NCI-H1436 treated with DMSO at 0.1 percent for 48 hours (cell line): ENCODE measurements at regions not wholly inside any gene's neighbourhood (a gene's known extent, or its start where the extent isn't known, plus 50 kb on each side); places are given as distances from the start of the nearest gene placed in this dataset.

Experiments
- DNase-seq: peaks from one replicate; lab custom pipeline; 2025; lab: John Stamatoyannopoulos, UW

GRCh38 chr5:3022665-3023064 is 271.2 kb upstream of the IRX2 start:
- no peak for DNase-seq

- no peak for DNase-seq
Measured at GRCh38 chr5:3020426-3020825, 268.9 kb upstream of the IRX2 start.

- no peak for DNase-seq
Measured at GRCh38 chr5:3019045-3019444, 267.6 kb upstream of the IRX2 start.

- no peak for DNase-seq
Measured at GRCh38 chr5:3011764-3012017, 260.2 kb upstream of the IRX2 start.

- no peak for DNase-seq
Measured at GRCh38 chr5:3010953-3011763, 259.7 kb upstream of the IRX2 start.

- no peak for DNase-seq
Measured at GRCh38 chr5:3010301-3010952, 258.9 kb upstream of the IRX2 start.

- no peak for DNase-seq
Measured at GRCh38 chr5:3009605-3010004, 258.1 kb upstream of the IRX2 start.

- no peak for DNase-seq
Measured at GRCh38 chr5:3007577-3007976, 256.1 kb upstream of the IRX2 start.

GRCh38 chr5:3006961-3007551 is 255.6 kb upstream of the IRX2 start:
- DNase-seq = no peak

- DNase-seq = no peak
Measured at GRCh38 chr5:3006526-3006925, 255.0 kb upstream of the IRX2 start.

- DNase-seq = no peak
Measured at GRCh38 chr5:3004361-3005080, 253.0 kb upstream of the IRX2 start.

GRCh38 chr5:3002230-3002629 is 250.8 kb upstream of the IRX2 start:
- no peak for DNase-seq

GRCh38 chr5:3000631-3001030 is 249.2 kb upstream of the IRX2 start:
- DNase-seq = no peak

GRCh38 chr5:2999926-3000325 is 248.4 kb upstream of the IRX2 start:
- DNase-seq = no peak

- no peak for DNase-seq
Measured at GRCh38 chr5:2998106-2998505, 246.6 kb upstream of the IRX2 start.

- DNase-seq = no peak
Measured at GRCh38 chr5:2997179-2997578, 245.7 kb upstream of the IRX2 start.

GRCh38 chr5:2996687-2997086 is 245.2 kb upstream of the IRX2 start:
- DNase-seq = no peak

GRCh38 chr5:2996248-2996647 is 244.8 kb upstream of the IRX2 start:
- DNase-seq = no peak

GRCh38 chr5:2995667-2996066 is 244.2 kb upstream of the IRX2 start:
- no peak for DNase-seq

GRCh38 chr5:2995035-2995434 is 243.6 kb upstream of the IRX2 start:
- no peak for DNase-seq

- DNase-seq = no peak
Measured at GRCh38 chr5:2993771-2994170, 242.3 kb upstream of the IRX2 start.

- no peak for DNase-seq
Measured at GRCh38 chr5:2993301-2993700, 241.8 kb upstream of the IRX2 start.

- DNase-seq = no peak
Measured at GRCh38 chr5:2992806-2993205, 241.3 kb upstream of the IRX2 start.
